ENCODE measurements at regions not wholly inside any gene's neighbourhood (a gene's known extent, or its start where the extent isn't known, plus 50 kb on each side); places are given as distances from the start of the nearest gene placed in this dataset.

- POLR2A ChIA-PET (ENCODE audit: low non-redundant PET): no interaction called here
- no peak overlapping the region for H3K27ac ChIP-seq
Measured at GRCh38 chr3:163919154-163919553, 1159.1 kb downstream of the SI start.

GRCh38 chr3:163916596-163917560 lies 1161.4 kb downstream of the SI start:
- CTCF ChIA-PET: no interaction called here
- no peak overlapping the region for H3K27ac ChIP-seq
- no peak for DNase-seq (ENCODE audit: low spot score)
- POLR2A ChIA-PET (ENCODE audit: low non-redundant PET): no interaction called here
- TF ChIP-seq CTCF (conservative IDR thresholded peaks at IDR 0.05; ENCODE audit: low read depth): no peak

More at GRCh38 chr3:163919154-163919553, 1159.1 kb downstream of the SI start:
- no peak for DNase-seq (ENCODE audit: low spot score)
- TF ChIP-seq CTCF (conservative IDR thresholded peaks at IDR 0.05; ENCODE audit: low read depth): no peak
- CTCF ChIA-PET: no interaction called here

GRCh38 chr3:163915280-163915679 lies 1163.0 kb downstream of the SI start:
- no peak for TF ChIP-seq CTCF (conservative IDR thresholded peaks at IDR 0.05; ENCODE audit: low read depth)
- no peak for DNase-seq (ENCODE audit: low spot score)
- H3K27ac ChIP-seq: no peak overlapping the region
- CTCF ChIA-PET: interaction anchor here (0.6 kb wide), 1 partner anchor 1214 kb away, joined by 5 read pairs; no protein-coding TSS in a partner anchor
- POLR2A ChIA-PET (ENCODE audit: low non-redundant PET): no interaction called here

GRCh38 chr3:163914567-163914966 lies 1163.7 kb downstream of the SI start:
- POLR2A ChIA-PET (ENCODE audit: low non-redundant PET): no interaction called here
- CTCF ChIA-PET: interaction anchor here (0.6 kb wide), 1 partner anchor 1215 kb away, joined by 5 read pairs; no protein-coding TSS in a partner anchor
- no peak for DNase-seq (ENCODE audit: low spot score)
- no peak for TF ChIP-seq CTCF (conservative IDR thresholded peaks at IDR 0.05; ENCODE audit: low read depth)
- no peak overlapping the region for H3K27ac ChIP-seq

GRCh38 chr3:163891771-163892170 lies 1186.5 kb downstream of the SI start:
- DNase-seq (ENCODE audit: low spot score): no peak
- ChIA-PET CTCF (no interaction called here), POLR2A (ENCODE audit: low non-redundant PET) (no interaction called here)
- TF ChIP-seq CTCF (conservative IDR thresholded peaks at IDR 0.05; ENCODE audit: low read depth): no peak
- no peak overlapping the region for H3K27ac ChIP-seq

GRCh38 chr3:163890661-163891060 lies 1187.6 kb downstream of the SI start:
- TF ChIP-seq CTCF (conservative IDR thresholded peaks at IDR 0.05; ENCODE audit: low read depth): no peak
- ChIA-PET CTCF (no interaction called here), POLR2A (ENCODE audit: low non-redundant PET) (no interaction called here)
- no peak overlapping the region for H3K27ac ChIP-seq
- no peak for DNase-seq (ENCODE audit: low spot score)
